ENCODE measurements at regions not wholly inside any gene's neighbourhood (a gene's known extent, or its start where the extent isn't known, plus 50 kb on each side); places are given as distances from the start of the nearest gene placed in this dataset.

- Histone ChIP-seq H3K27ac (no peak overlapping the region), H3K9me3 (no peaks in the 10 kb centered on the region), H3K4me1 (no peaks in the 10 kb centered on the region), H3K4me3 (no peak overlapping the region), H3K27me3 (no peaks in the 10 kb centered on the region), H3K36me3 (no peaks in the 10 kb centered on the region)
- no peak for TF ChIP-seq EP300 (IDR thresholded peaks at IDR 0.05)
- TF ChIP-seq CTCF (IDR thresholded peaks at IDR 0.05), result no peak
- no peak for TF ChIP-seq POLR2A (IDR thresholded peaks at IDR 0.05)
- DNase-seq (ENCODE audit: low spot score in 2 of 2), result no peak
- 81 to 82% methylated on average over 4 of the region's 4 CpGs for WGBS, 2 donors
Observed at GRCh38 chr7:25822823-25823222, 329.2 kb upstream of the NFE2L3 start.

DNA sequence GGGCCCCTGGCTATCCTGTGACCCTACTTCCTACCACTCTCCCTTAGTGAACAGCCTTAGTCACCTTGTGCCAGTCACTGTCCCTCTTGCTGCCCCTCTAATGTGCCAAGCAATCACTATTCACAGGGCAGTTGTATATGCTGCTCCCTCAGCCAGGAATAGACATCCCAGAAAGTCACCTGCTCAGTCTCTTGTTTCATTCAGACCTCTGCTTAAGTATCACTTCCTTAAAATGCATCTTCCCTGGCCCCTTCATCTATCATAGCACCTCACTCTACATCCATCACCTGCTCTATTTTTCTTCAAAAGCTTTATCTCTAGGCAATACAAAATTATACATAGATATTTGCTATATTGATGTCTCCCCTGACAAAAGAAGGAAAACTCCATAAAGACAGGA lies 328.4 kb upstream of the NFE2L3 start:
- no peak for DNase-seq (ENCODE audit: low spot score in 2 of 2)
- no peaks in the 10 kb centered on the region for H3K36me3 ChIP-seq

GRCh38 chr7:25828468-25828867 lies 323.5 kb upstream of the NFE2L3 start:
- H3K4me3 ChIP-seq, result no peak overlapping the region
- no peak overlapping the region for H3K27ac ChIP-seq
- no peak for DNase-seq (ENCODE audit: low spot score in 2 of 2)
- WGBS, 2 donors, result 96 to 97% methylated on average over 1 of the region's 1 CpG
- H3K27me3 ChIP-seq, result peaks cover 0 to 11% of the 10 kb centered on the region in 2 donors
- peaks cover 0 to 19% (median 6%) of the 10 kb centered on the region in 4 donors for H3K4me1 ChIP-seq
- H3K9me3 ChIP-seq, result no peaks in the 10 kb centered on the region
- H3K36me3 ChIP-seq, result no peaks in the 10 kb centered on the region
- no peak for TF ChIP-seq EP300 (IDR thresholded peaks at IDR 0.05)
- no peak for TF ChIP-seq POLR2A (IDR thresholded peaks at IDR 0.05)
- no peak for TF ChIP-seq CTCF (IDR thresholded peaks at IDR 0.05)

More for the DNA sequence above, 328.4 kb upstream of the NFE2L3 start:
- H3K9me3 ChIP-seq, result no peaks in the 10 kb centered on the region
- TF ChIP-seq POLR2A (IDR thresholded peaks at IDR 0.05), result no peak
- TF ChIP-seq CTCF (IDR thresholded peaks at IDR 0.05), result no peak
- no peak for TF ChIP-seq EP300 (IDR thresholded peaks at IDR 0.05)
- no peaks in the 10 kb centered on the region for H3K4me1 ChIP-seq
- no peak overlapping the region for H3K27ac ChIP-seq
- no peaks in the 10 kb centered on the region for H3K27me3 ChIP-seq
- H3K4me3 ChIP-seq, result no peak overlapping the region

- Histone ChIP-seq H3K27ac (no peak overlapping the region), H3K9me3 (no peaks in the 10 kb centered on the region)
- TF ChIP-seq EP300 (IDR thresholded peaks at IDR 0.05), result no peak
Observed at GRCh38 chr7:25829663-25830062, 322.3 kb upstream of the NFE2L3 start.

DNA sequence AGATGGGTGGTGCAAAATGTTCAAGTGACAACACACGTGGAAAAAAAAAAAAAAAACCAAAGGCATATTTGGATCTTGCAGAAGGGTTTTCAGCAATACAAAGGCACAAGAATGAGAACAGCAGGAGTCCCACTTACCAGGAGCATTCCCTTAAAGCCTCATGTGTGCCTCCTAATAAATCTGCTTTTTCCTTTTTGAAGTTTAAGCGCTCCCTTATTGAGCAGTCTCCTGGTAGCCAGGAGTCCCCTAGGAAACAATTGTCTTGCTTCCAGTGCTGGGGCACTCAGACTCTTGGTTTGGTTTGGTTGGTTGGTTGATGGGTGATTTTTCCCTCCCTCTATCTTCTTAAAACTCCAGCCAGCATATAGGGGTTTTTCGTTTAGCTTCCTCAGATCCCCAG lies 321.8 kb upstream of the NFE2L3 start:
- no peaks in the 10 kb centered on the region for H3K9me3 ChIP-seq
- H3K36me3 ChIP-seq, result no peaks in the 10 kb centered on the region
- WGBS, 2 donors, result 55 to 66% methylated on average over 3 of the region's 3 CpGs
- peaks cover 0 to 11% of the 10 kb centered on the region in 2 donors for H3K27me3 ChIP-seq
- no peak overlapping the region for H3K27ac ChIP-seq
- TF ChIP-seq EP300 (IDR thresholded peaks at IDR 0.05), result no peak
- no peak for TF ChIP-seq CTCF (IDR thresholded peaks at IDR 0.05)
- no peak for TF ChIP-seq POLR2A (IDR thresholded peaks at IDR 0.05)
- no peak for DNase-seq (ENCODE audit: low spot score in 2 of 2)
- H3K4me3 ChIP-seq, result no peak overlapping the region
- peaks cover 0 to 19% (median 6%) of the 10 kb centered on the region in 4 donors for H3K4me1 ChIP-seq

More at GRCh38 chr7:25829663-25830062, 322.3 kb upstream of the NFE2L3 start:
- no peak overlapping the region for H3K4me3 ChIP-seq
- peaks cover 0 to 19% (median 6%) of the 10 kb centered on the region in 4 donors for H3K4me1 ChIP-seq
- no peaks in the 10 kb centered on the region for H3K36me3 ChIP-seq
- DNase-seq (ENCODE audit: low spot score in 2 of 2), result no peak
- peaks cover 0 to 11% of the 10 kb centered on the region in 2 donors for H3K27me3 ChIP-seq
